ENCODE measurements at regions not wholly inside any gene's neighbourhood (a gene's known extent, or its start where the extent isn't known, plus 50 kb on each side); places are given as distances from the start of the nearest gene placed in this dataset.

DNA sequence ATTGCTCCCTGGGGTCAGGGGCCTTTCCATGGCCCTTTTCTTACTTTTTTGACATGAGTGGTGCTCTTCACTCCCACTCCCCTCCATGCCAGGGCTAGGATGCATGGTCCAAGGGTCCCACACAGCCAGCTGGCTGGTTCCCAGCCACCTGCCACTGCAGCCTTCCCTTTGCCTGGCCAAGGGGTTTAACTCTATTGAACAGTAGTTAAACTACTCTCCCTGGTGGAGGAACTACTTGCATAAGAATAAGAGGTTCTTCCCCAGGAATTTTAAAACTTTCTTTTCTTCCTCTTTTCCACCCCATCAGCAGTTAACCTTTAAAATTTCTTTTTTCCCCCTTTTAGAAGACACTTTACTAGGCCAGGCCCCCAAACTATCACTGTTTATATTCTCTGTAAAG is 1532.8 kb upstream of the ACO1 start:
- Histone ChIP-seq H3K27ac (ENCODE audit: control insufficient read depth, insufficient read depth, low read length) (no peak overlapping the region), H2AFZ (ENCODE audit: control insufficient read depth, low read length) (no peak overlapping the region), H3K4me1 (ENCODE audit: control insufficient read depth, extremely low read depth, insufficient read depth, low read length) (no peaks in the 10 kb centered on the region), H3K27me3 (ENCODE audit: control insufficient read depth, extremely low read depth, insufficient read depth, low read length) (no peaks in the 10 kb centered on the region), H3K4me3 (ENCODE audit: control insufficient read depth in 2 of 3, extremely low read depth in 1 of 3, insufficient read depth in 2 of 3, low read depth in 1 of 3, low read length in 3 of 3) (no peak overlapping the region), H3K9me3 (ENCODE audit: control insufficient read depth, low read depth, low read length) (no peaks in the 10 kb centered on the region), H3K9me1 (ENCODE audit: control insufficient read depth, extremely low read depth, insufficient read depth, low read length) (no peaks in the 10 kb centered on the region), H4K20me1 (ENCODE audit: control insufficient read depth, extremely low read depth, insufficient read depth, low read length) (no peaks in the 10 kb centered on the region), H3K9ac (ENCODE audit: control insufficient read depth, extremely low read depth, insufficient read depth, low read length) (no peak overlapping the region), H3K79me2 (ENCODE audit: control insufficient read depth, insufficient read depth, low read length) (no peaks in the 10 kb centered on the region), H3K36me3 (ENCODE audit: control insufficient read depth in 2 of 2, extremely low read depth in 1 of 2, insufficient read depth in 2 of 2, low read length in 2 of 2) (no peaks in the 10 kb centered on the region), H3K4me2 (ENCODE audit: control insufficient read depth, extremely low read depth, insufficient read depth, low read depth, low read length) (no peak overlapping the region)
- DNase-seq (ENCODE audit: low read depth, low spot score): no peak
- no peak for TF ChIP-seq EZH2 (IDR thresholded peaks at IDR 0.05; ENCODE audit: low read length)
- TF ChIP-seq, protein P1, sequence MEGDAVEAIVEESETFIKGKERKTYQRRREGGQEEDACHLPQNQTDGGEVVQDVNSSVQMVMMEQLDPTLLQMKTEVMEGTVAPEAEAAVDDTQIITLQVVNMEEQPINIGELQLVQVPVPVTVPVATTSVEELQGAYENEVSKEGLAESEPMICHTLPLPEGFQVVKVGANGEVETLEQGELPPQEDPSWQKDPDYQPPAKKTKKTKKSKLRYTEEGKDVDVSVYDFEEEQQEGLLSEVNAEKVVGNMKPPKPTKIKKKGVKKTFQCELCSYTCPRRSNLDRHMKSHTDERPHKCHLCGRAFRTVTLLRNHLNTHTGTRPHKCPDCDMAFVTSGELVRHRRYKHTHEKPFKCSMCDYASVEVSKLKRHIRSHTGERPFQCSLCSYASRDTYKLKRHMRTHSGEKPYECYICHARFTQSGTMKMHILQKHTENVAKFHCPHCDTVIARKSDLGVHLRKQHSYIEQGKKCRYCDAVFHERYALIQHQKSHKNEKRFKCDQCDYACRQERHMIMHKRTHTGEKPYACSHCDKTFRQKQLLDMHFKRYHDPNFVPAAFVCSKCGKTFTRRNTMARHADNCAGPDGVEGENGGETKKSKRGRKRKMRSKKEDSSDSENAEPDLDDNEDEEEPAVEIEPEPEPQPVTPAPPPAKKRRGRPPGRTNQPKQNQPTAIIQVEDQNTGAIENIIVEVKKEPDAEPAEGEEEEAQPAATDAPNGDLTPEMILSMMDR (optimal IDR thresholded peaks at IDR 0.05 in 1 of 3, IDR thresholded peaks at IDR 0.05 in 1 of 3, conservative IDR thresholded peaks at IDR 0.05 in 1 of 3; ENCODE audit: extremely low read depth in 1 of 3, insufficient read depth in 2 of 3, low read length in 3 of 3): no peak
- no peak for FAIRE-seq
- dilution Hi-C loops (cut with MboI; ENCODE audit: extremely low pct_ligation_motif_present, low sequenced_read_pairs): no loop called here

DNA sequence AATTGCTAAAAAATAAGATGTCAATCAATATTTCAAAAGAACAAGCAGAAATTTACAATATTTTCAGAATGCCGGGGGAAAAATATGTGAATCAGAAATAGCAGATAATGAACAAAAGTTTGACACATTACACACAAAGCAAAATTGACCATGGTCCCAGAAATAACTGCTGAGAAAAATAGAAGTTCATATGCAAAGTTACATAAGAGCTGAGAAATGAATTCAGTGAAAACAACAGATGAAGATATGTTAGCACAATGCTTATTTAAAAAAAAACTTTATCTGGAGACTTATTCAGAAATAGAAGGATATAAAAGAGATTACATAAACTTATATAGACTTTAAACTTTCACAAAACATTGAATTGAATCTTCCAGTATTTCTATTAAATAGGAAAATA is 1483.7 kb upstream of the ACO1 start:
- no peak for DNase-seq (ENCODE audit: low read depth, low spot score)
- H3K9me3 ChIP-seq (ENCODE audit: control insufficient read depth, low read depth, low read length): no peaks in the 10 kb centered on the region
- dilution Hi-C loops (cut with MboI; ENCODE audit: extremely low pct_ligation_motif_present, low sequenced_read_pairs): no loop called here
- no peaks in the 10 kb centered on the region for H3K9me1 ChIP-seq (ENCODE audit: control insufficient read depth, extremely low read depth, insufficient read depth, low read length)
- no peak overlapping the region for H3K9ac ChIP-seq (ENCODE audit: control insufficient read depth, extremely low read depth, insufficient read depth, low read length)
- no peak overlapping the region for H3K4me2 ChIP-seq (ENCODE audit: control insufficient read depth, extremely low read depth, insufficient read depth, low read depth, low read length)
- no peaks in the 10 kb centered on the region for H3K4me1 ChIP-seq (ENCODE audit: control insufficient read depth, extremely low read depth, insufficient read depth, low read length)
- no peaks in the 10 kb centered on the region for H4K20me1 ChIP-seq (ENCODE audit: control insufficient read depth, extremely low read depth, insufficient read depth, low read length)
- H3K27me3 ChIP-seq (ENCODE audit: control insufficient read depth, extremely low read depth, insufficient read depth, low read length): no peaks in the 10 kb centered on the region
- H3K36me3 ChIP-seq (ENCODE audit: control insufficient read depth in 2 of 2, extremely low read depth in 1 of 2, insufficient read depth in 2 of 2, low read length in 2 of 2): no peaks in the 10 kb centered on the region
- no peaks in the 10 kb centered on the region for H3K79me2 ChIP-seq (ENCODE audit: control insufficient read depth, insufficient read depth, low read length)
- H3K27ac ChIP-seq (ENCODE audit: control insufficient read depth, insufficient read depth, low read length): no peak overlapping the region
- FAIRE-seq: no peak
- H2AFZ ChIP-seq (ENCODE audit: control insufficient read depth, low read length): no peak overlapping the region
- TF ChIP-seq, protein P1 (optimal IDR thresholded peaks at IDR 0.05 in 1 of 3, IDR thresholded peaks at IDR 0.05 in 1 of 3, conservative IDR thresholded peaks at IDR 0.05 in 1 of 3; ENCODE audit: extremely low read depth in 1 of 3, insufficient read depth in 2 of 3, low read length in 3 of 3): no peak
- no peak for TF ChIP-seq EZH2 (IDR thresholded peaks at IDR 0.05; ENCODE audit: low read length)
- H3K4me3 ChIP-seq (ENCODE audit: control insufficient read depth in 2 of 3, extremely low read depth in 1 of 3, insufficient read depth in 2 of 3, low read depth in 1 of 3, low read length in 3 of 3): no peak overlapping the region

Measured in keratinocyte (primary cell).